SJCRH30 (cell line): ENCODE measurements at regions not wholly inside any gene's neighbourhood (a gene's known extent, or its start where the extent isn't known, plus 50 kb on each side); places are given as distances from the start of the nearest gene placed in this dataset.

Source experiments
- DNase-seq, 2 experiments: peaks; one replicate each; pipeline ENCODE4 v3.0.0-alpha.2; 2015 to 2020
- H3K27ac ChIP-seq: fragments of 250-450 bp; sonication (Bioruptor Pico); 2 replicates; pipeline ENCODE4 v1.5.1; 2020; ENCODE audit warnings: mild to moderate bottlenecking, moderate library complexity
- H3K27me3 ChIP-seq: fragments of 250-450 bp; sonication (Bioruptor Pico); 2 replicates; pipeline ENCODE4 v1.5.1; 2020; ENCODE audit warnings: mild to moderate bottlenecking, moderate library complexity
- H3K36me3 ChIP-seq: fragments of 250-450 bp; sonication (Bioruptor Pico); 2 replicates; pipeline ENCODE4 v1.5.1; 2020; ENCODE audit warnings: mild to moderate bottlenecking, moderate library complexity
- H3K4me1 ChIP-seq: fragments of 250-450 bp; sonication (Bioruptor Pico); 2 replicates; pipeline ENCODE4 v1.5.1; 2020; ENCODE audit warnings: mild to moderate bottlenecking, moderate library complexity
- H3K4me3 ChIP-seq: fragments of 250-450 bp; sonication (Bioruptor Pico); 2 replicates; pipeline ENCODE4 v1.5.1; 2020; ENCODE audit warnings: mild to moderate bottlenecking, moderate library complexity
- H3K9me3 ChIP-seq: fragments of 250-450 bp; sonication (Bioruptor Pico); replicated peaks from 2 replicates; pipeline ENCODE4 v1.5.1; 2020; ENCODE audit warnings: mild to moderate bottlenecking, moderate library complexity

- H3K27ac ChIP-seq: no peak overlapping the region
- H3K4me1 ChIP-seq: peaks cover 27% of the 10 kb centered on the region
- H3K4me3 ChIP-seq: no peak overlapping the region
- DNase-seq: peak; percentile 4 to 70
- H3K36me3 ChIP-seq: no peaks in the 10 kb centered on the region
- no peaks in the 10 kb centered on the region; the same call in 1 of the 2 replicates for H3K9me3 ChIP-seq
- no peaks in the 10 kb centered on the region for H3K27me3 ChIP-seq
These were observed 813.7 kb upstream of the ACVR2A start for GRCh38 chr2:147030966-147031720.

- Histone ChIP-seq H3K27ac (no peak overlapping the region), H3K36me3 (no peaks in the 10 kb centered on the region), H3K9me3 (peaks cover 9% of the 10 kb centered on the region), H3K4me3 (no peak overlapping the region), H3K4me1 (peaks cover 15% of the 10 kb centered on the region), H3K27me3 (no peaks in the 10 kb centered on the region)
- no peak for DNase-seq
These were observed 817.4 kb upstream of the ACVR2A start for GRCh38 chr2:147027436-147027835.

- Histone ChIP-seq H3K4me3 (no peak overlapping the region), H3K27me3 (no peaks in the 10 kb centered on the region), H3K27ac (no peak overlapping the region), H3K36me3 (no peaks in the 10 kb centered on the region), H3K9me3 (peaks cover 13% of the 10 kb centered on the region), H3K4me1 (peaks cover 11% of the 10 kb centered on the region)
- no peak for DNase-seq
These were observed 818.0 kb upstream of the ACVR2A start for GRCh38 chr2:147026664-147027295.

GRCh38 chr2:147025646-147026585 is 818.9 kb upstream of the ACVR2A start:
- DNase-seq: no peak
- Histone ChIP-seq H3K4me1 (peaks cover 2% of the 10 kb centered on the region), H3K4me3 (no peak overlapping the region), H3K9me3 (peaks cover 15% of the 10 kb centered on the region), H3K27me3 (no peaks in the 10 kb centered on the region), H3K36me3 (no peaks in the 10 kb centered on the region), H3K27ac (no peak overlapping the region)

GRCh38 chr2:147019311-147019710 is 825.5 kb upstream of the ACVR2A start:
- Histone ChIP-seq H3K4me3 (no peak overlapping the region), H3K36me3 (no peaks in the 10 kb centered on the region), H3K9me3 (peaks cover 23% of the 10 kb centered on the region), H3K4me1 (no peaks in the 10 kb centered on the region), H3K27ac (no peak overlapping the region), H3K27me3 (no peaks in the 10 kb centered on the region)
- no peak for DNase-seq

- no peak for DNase-seq
- Histone ChIP-seq H3K36me3 (no peaks in the 10 kb centered on the region), H3K4me1 (no peaks in the 10 kb centered on the region), H3K27me3 (no peaks in the 10 kb centered on the region), H3K4me3 (no peak overlapping the region), H3K9me3 (peaks cover 21% of the 10 kb centered on the region), H3K27ac (no peak overlapping the region)
These were observed 826.7 kb upstream of the ACVR2A start for GRCh38 chr2:147017951-147018645.

- DNase-seq: no peak
- peaks cover 8% of the 10 kb centered on the region; the same call in 1 of the 2 replicates for H3K9me3 ChIP-seq
- no peaks in the 10 kb centered on the region for H3K36me3 ChIP-seq
- H3K27me3 ChIP-seq: no peaks in the 10 kb centered on the region
- H3K27ac ChIP-seq: no peak overlapping the region
- no peaks in the 10 kb centered on the region for H3K4me1 ChIP-seq
- H3K4me3 ChIP-seq: no peak overlapping the region
These were observed 828.6 kb upstream of the ACVR2A start for GRCh38 chr2:147016181-147016580.

- H3K9me3 ChIP-seq: peaks cover 8% of the 10 kb centered on the region; the same call in 1 of the 2 replicates
- no peak overlapping the region for H3K27ac ChIP-seq
- no peak for DNase-seq
- H3K36me3 ChIP-seq: no peaks in the 10 kb centered on the region
- no peaks in the 10 kb centered on the region for H3K4me1 ChIP-seq
- H3K4me3 ChIP-seq: no peak overlapping the region
- H3K27me3 ChIP-seq: no peaks in the 10 kb centered on the region
These were observed 829.2 kb upstream of the ACVR2A start for GRCh38 chr2:147015591-147015990.

GRCh38 chr2:147013696-147014392 is 831.0 kb upstream of the ACVR2A start:
- Histone ChIP-seq H3K4me3 (no peak overlapping the region), H3K27me3 (no peaks in the 10 kb centered on the region)

GRCh38 chr2:147008481-147008880 is 836.3 kb upstream of the ACVR2A start:
- no peaks in the 10 kb centered on the region for H3K36me3 ChIP-seq
- H3K4me1 ChIP-seq: peaks cover 19% of the 10 kb centered on the region
- no peak overlapping the region for H3K4me3 ChIP-seq
- no peaks in the 10 kb centered on the region for H3K27me3 ChIP-seq
- H3K27ac ChIP-seq: no peak overlapping the region
- DNase-seq: no peak
- H3K9me3 ChIP-seq: peaks cover 9% of the 10 kb centered on the region; the same call in 1 of the 2 replicates

More at GRCh38 chr2:147013696-147014392, 831.0 kb upstream of the ACVR2A start:
- no peaks in the 10 kb centered on the region for H3K36me3 ChIP-seq
- no peak for DNase-seq
- H3K27ac ChIP-seq: no peak overlapping the region
- H3K9me3 ChIP-seq: 0 out of 2 replicates have a peak, but pooled peaks cover 6% of the 10 kb centered on the region
- no peaks in the 10 kb centered on the region for H3K4me1 ChIP-seq

GRCh38 chr2:147006736-147007141 is 838.1 kb upstream of the ACVR2A start:
- H3K36me3 ChIP-seq: no peaks in the 10 kb centered on the region
- H3K9me3 ChIP-seq: peaks cover 9% of the 10 kb centered on the region; the same call in 1 of the 2 replicates
- peak overlapping the region; percentile 29; the same call in 1 of the 2 replicates for H3K27ac ChIP-seq

GRCh38 chr2:147003081-147003480 is 841.7 kb upstream of the ACVR2A start:
- H3K4me3 ChIP-seq: no peak overlapping the region
- peak in 1 of 2 experiments; percentile 44 for DNase-seq
- H3K36me3 ChIP-seq: no peaks in the 10 kb centered on the region
- H3K27me3 ChIP-seq: no peaks in the 10 kb centered on the region
- H3K4me1 ChIP-seq: peaks cover 47% of the 10 kb centered on the region
- peak overlapping the region; percentile 92 for H3K27ac ChIP-seq
- peaks cover 4% of the 10 kb centered on the region; the same call in 1 of the 2 replicates for H3K9me3 ChIP-seq

More at GRCh38 chr2:147006736-147007141, 838.1 kb upstream of the ACVR2A start:
- Histone ChIP-seq H3K27me3 (no peaks in the 10 kb centered on the region), H3K4me3 (no peak overlapping the region), H3K4me1 (peaks cover 37% of the 10 kb centered on the region)
- peak; percentile 9 to 27 for DNase-seq

GRCh38 chr2:147002256-147002655 is 842.6 kb upstream of the ACVR2A start:
- Histone ChIP-seq H3K27me3 (no peaks in the 10 kb centered on the region), H3K9me3 (peaks cover under 1% of the 10 kb centered on the region; the same call in 1 of the 2 replicates), H3K36me3 (no peaks in the 10 kb centered on the region), H3K27ac (peak overlapping the region; percentile 92), H3K4me3 (no peak overlapping the region), H3K4me1 (peaks cover 46% of the 10 kb centered on the region)
- peak; percentile 64 to 85 for DNase-seq
